ENCODE measurements at regions not wholly inside any gene's neighbourhood (a gene's known extent, or its start where the extent isn't known, plus 50 kb on each side); places are given as distances from the start of the nearest gene placed in this dataset.

GRCh38 chr6:169885131-169885530 lies 133.7 kb downstream of the ERMARD start (continued):
- TF ChIP-seq REST (IDR thresholded peaks at IDR 0.05; ENCODE audit: unreplicated experiment) (no peak), EZH2 (IDR thresholded peaks at IDR 0.05; ENCODE audit: low read depth, unreplicated experiment) (no peak), POLR2AphosphoS5 (IDR thresholded peaks at IDR 0.05; ENCODE audit: low read depth) (no peak), STAT1 (IDR thresholded peaks at IDR 0.05; ENCODE audit: unreplicated experiment) (no peak), CTCF (conservative IDR thresholded peaks at IDR 0.05; ENCODE audit: low read depth in 2 of 2) (no peak), CREB1 (CRISPR knock-in tag; IDR thresholded peaks at IDR 0.05; ENCODE audit: low read depth) (no peak), EZH2phosphoT487 (IDR thresholded peaks at IDR 0.05; ENCODE audit: unreplicated experiment) (no peak), ZNF331 (CRISPR knock-in tag; IDR thresholded peaks at IDR 0.05; ENCODE audit: low read depth) (no peak), ZNF114 (CRISPR knock-in tag; IDR thresholded peaks at IDR 0.05) (no peak)
- TF ChIP-seq, protein P1, sequence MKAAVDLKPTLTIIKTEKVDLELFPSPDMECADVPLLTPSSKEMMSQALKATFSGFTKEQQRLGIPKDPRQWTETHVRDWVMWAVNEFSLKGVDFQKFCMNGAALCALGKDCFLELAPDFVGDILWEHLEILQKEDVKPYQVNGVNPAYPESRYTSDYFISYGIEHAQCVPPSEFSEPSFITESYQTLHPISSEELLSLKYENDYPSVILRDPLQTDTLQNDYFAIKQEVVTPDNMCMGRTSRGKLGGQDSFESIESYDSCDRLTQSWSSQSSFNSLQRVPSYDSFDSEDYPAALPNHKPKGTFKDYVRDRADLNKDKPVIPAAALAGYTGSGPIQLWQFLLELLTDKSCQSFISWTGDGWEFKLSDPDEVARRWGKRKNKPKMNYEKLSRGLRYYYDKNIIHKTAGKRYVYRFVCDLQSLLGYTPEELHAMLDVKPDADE (IDR thresholded peaks at IDR 0.05): no peak

DNA sequence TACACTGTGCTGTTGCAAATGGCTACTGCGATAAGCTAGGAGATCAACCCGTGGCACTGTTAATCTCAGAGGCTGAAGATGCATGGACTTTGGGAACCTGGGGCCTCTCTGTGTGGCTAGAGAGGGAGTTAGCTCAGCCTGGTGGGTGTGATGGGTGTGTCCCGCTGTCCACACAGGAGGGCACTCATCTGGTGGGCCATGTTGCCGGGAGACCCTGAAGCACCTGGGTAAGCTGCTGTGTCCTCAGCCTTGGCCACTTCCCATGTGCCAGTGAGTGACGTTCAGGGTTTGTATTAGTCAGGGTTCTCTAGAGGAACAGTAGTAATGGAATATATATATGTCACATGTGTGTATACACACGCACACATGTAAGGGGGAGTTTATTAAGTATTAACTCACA lies 132.7 kb downstream of the ERMARD start:
- Histone ChIP-seq H4K20me1 (replicated peaks; ENCODE audit: insufficient read depth) (no peaks in the 10 kb centered on the region), H3K27me3 (ENCODE audit: insufficient read depth) (no peaks in the 10 kb centered on the region), H3K4me1 (ENCODE audit: insufficient read depth) (no peaks in the 10 kb centered on the region), H3K36me3 (ENCODE audit: insufficient read depth) (no peaks in the 10 kb centered on the region), H3K27ac (ENCODE audit: low read depth) (no peak overlapping the region), H3K9me2 (ENCODE audit: insufficient read depth) (no peaks in the 10 kb centered on the region), H3K4me3 (no peak overlapping the region), H3K79me2 (replicated peaks; ENCODE audit: insufficient read depth) (no peaks in the 10 kb centered on the region), H3F3A (replicated peaks; ENCODE audit: low read depth) (no peaks in the 10 kb centered on the region), H2AFZ (no peak overlapping the region), H3K4me2 (no peak overlapping the region)
- no peaks in the 10 kb centered on the region for H3K9me3 Mint-ChIP-seq
- DNase-seq (ENCODE audit: low spot score) (no peak), ATAC-seq (no peak)
- H3K4me1 Mint-ChIP-seq: no peaks in the 10 kb centered on the region
- H3K4me3 Mint-ChIP-seq: no peak overlapping the region
- no peak overlapping the region for H3K27ac Mint-ChIP-seq
- H3K36me3 Mint-ChIP-seq (ENCODE audit: low read depth): no peaks in the 10 kb centered on the region
- H3K27me3 Mint-ChIP-seq (ENCODE audit: insufficient read depth, low read depth, poor library complexity): peaks cover 7% of the 10 kb centered on the region
- no peak for TF ChIP-seq REST (IDR thresholded peaks at IDR 0.05; ENCODE audit: unreplicated experiment)
- no peak for TF ChIP-seq NANOG (IDR thresholded peaks at IDR 0.05; ENCODE audit: borderline replicate concordance)
- TF ChIP-seq STAT1 (IDR thresholded peaks at IDR 0.05; ENCODE audit: unreplicated experiment): no peak
- no peak for TF ChIP-seq ZNF331 (CRISPR knock-in tag; IDR thresholded peaks at IDR 0.05; ENCODE audit: low read depth)

Data from GM23338 (cell line).